ENCODE measurements at regions not wholly inside any gene's neighbourhood (a gene's known extent, or its start where the extent isn't known, plus 50 kb on each side); places are given as distances from the start of the nearest gene placed in this dataset.

GRCh38 chr6:148261470-148261869 lies 81.2 kb upstream of the SASH1 start:
- TF ChIP-seq CTCF (IDR thresholded peaks at IDR 0.05) = no peak
- no peak for TF ChIP-seq ZFX (IDR thresholded peaks at IDR 0.05; ENCODE audit: borderline replicate concordance)
